ENCODE measurements at regions not wholly inside any gene's neighbourhood (a gene's known extent, or its start where the extent isn't known, plus 50 kb on each side); places are given as distances from the start of the nearest gene placed in this dataset.
"Not testable (repeated sequence)": the region's sequence is repeated elsewhere in the genome, so short reads cannot be mapped to it uniquely, and the experiment has no call there.

DNA sequence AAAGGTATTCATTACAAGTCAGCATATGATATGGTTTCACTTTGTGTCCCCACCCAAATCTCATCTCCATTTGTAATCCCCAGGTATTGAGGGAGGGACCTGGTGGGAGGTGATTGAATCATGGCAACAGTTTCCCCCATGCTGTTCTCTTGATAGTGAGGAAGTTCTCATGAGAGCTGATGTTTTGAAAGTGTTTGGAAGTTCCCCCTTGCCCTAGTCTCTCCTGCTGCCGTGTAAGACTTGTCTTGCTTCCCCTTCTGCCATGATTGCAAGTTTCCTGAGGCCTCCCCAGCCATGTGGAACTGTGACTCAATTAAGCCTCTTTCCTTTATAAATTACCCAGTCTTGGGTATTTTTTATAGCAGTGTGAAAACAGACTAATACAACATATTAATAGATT lies 213.7 kb upstream of the ADRA1D start:
- DNase-seq: not testable (repeated sequence)

- DNase-seq: no peak
Observed at GRCh38 chr20:4459081-4459480, 210.0 kb upstream of the ADRA1D start.

DNA sequence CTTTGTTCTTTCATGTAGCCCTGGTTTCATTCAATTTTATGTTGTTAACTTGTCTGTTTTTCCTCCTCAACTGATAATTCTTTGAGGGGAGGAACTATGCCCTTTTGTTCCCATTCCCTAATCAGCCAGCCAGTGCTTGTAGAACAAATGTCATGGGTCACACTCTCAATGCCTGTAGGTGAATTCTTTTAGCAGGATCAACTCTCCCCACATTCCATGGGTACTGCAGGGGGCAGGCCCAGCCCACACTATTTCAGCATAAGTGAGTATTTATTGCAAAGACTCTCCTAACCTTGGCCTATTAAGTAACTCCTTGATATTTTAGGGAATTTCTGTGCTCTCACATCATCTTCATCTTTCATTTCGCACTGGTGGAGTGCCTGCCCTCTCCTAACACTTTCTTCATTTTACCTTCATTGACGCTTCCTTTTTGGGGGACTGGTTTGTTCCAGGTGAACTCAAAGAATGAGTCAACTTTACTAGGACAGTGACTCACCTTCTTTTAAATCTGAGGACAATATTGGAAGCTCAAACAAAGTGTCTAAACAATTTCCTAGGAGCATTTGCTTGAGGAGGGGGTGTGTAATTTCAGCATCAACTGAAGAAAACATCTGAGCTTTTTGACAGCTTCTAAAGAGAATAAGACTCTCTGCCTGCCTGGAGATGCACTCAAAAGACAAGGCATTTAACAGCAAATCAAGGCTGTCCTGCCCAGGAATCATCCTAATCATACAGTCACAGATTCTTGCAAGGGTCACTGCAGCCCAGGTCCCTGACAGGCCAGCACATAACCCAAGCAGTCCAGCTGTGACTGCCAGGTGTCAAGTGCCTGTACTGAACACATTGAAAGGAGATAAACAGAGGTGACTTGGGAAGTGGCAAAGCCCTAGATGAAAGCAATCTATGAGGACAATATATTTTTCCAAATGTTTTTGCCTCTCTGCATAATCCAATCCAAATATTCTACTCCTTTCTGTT lies 208.8 kb upstream of the ADRA1D start:
- DNase-seq: no peak

GRCh38 chr20:4455996-4456395 lies 206.9 kb upstream of the ADRA1D start:
- no peak for DNase-seq

GRCh38 chr20:4455301-4455701 lies 206.2 kb upstream of the ADRA1D start:
- no peak for DNase-seq

DNA sequence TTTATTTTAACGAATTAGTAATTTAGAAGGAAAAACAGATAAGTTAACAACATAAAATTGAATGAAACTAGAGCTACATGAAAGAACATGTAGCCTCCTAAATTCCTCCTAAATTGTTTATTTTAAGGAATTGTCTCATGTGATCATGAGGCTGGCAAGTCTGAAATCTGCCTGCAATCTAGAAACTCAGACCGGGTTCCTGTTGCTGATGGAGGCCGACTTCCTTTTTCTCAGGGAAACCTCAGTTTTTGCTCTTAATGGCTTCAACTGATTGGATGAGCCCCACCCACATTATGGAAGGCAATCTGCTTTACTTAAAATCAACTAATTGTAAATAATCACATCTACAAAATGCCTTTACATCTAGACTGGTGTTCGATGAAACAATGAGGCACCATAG lies 205.0 kb upstream of the ADRA1D start:
- no peak for DNase-seq

- no peak for DNase-seq
Observed at GRCh38 chr20:4453359-4453758, 204.3 kb upstream of the ADRA1D start.

DNA sequence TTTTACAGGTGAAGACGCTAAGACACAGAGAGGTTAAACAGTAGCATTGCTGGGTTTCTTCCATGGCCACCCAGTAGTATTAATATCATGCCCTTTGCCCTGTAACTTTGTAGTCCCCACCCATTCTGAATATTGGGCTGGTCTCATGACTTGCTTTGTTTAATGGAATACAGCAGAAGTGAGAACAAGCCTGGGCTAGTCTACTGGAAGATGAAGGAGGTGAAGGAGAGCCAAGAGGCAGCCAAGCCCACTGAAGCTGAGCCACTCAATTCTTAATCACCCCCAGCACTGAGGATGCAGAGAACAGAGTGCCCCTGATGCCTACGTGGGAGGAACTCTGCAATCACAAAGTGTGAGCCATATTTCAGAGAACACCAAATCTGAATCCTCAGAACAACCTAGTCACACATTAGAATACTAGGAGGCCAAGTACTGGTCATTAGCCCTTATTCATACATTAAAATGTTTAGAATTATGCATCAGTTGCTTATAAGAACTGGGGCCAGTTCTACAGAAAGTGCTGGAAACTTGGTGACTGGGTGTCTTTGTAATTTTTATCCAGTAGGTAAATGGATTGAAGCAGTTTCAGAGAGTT lies 202.5 kb upstream of the ADRA1D start:
- no peak for DNase-seq

DNA sequence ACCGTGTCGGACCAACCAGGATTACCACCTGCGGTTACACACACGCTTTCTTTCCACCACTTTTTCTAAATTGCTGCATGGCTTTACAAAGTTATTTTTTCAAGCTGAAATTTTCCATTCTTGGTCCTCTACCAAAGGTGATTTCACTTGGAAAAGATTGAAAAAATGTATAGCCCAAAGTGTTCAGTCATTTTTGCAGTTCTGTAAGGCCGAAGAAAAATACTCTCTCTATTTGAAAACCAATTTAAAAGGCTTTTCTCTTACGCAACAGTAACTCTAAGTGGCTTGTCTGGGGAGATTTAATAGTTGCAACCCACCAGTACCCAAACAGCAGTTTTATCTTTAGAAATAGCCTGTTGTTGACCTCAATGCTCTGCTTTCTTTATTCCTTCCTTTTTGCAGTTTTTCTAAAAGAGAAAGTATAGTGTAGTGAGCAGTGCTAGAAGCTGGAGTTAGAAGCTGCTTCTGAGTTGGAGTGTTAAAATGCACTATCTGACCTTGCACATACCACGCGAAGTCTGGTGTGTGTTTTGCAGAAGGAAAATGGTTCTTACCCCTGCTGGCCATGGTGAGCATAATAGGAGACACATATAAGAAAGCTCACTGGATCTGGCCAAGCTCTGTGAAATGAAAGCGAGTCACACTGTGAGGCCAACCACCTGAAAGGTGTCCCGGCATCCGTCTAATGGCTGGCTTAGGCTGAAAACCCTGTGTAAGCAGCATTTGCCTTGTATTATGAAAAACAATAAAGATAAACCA lies 201.0 kb upstream of the ADRA1D start:
- DNase-seq: no peak

DNA sequence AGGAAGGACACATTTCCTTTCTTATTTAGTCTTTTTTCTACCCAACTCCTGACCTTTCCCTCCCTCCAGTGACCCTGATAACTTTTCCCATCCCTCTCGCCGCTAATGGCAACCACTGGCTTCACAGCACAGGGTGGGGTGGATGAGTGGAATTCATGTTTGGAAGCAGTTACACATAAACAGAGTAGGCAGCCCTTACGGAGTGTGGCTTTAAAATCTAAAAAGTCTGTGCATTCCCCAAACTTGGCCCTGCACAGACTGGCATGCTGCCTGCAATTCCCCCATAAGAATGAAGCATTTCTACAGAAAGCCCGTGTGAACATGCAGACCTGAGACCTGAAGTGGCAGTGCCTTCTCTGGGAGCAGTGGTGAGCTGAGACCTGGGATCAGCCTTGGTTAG lies 196.7 kb upstream of the ADRA1D start:
- no peak for DNase-seq

- DNase-seq: no peak
Observed at GRCh38 chr20:4445331-4445730, 196.2 kb upstream of the ADRA1D start.

- no peak for DNase-seq
Observed at GRCh38 chr20:4444404-4444803, 195.3 kb upstream of the ADRA1D start.

DNA sequence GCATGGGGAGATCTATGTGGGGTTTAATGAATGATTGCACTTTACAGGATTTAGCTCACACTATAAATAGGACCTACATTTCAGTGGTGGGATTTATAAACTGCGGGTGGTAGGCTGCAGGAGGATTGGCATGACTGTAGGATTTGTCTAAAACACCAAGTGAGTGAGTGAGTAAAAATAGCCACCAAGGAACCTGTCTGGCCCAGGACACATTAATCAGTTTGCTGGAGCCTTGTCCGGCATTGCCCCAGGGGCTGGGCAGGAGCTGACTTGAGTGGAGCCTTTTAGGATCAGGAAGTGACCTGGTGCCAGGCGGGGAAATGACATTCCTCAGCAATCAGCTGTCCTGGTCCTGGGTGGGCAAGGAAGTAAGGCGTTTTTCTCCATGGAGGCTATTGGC lies 193.9 kb upstream of the ADRA1D start:
- DNase-seq: no peak

GRCh38 chr20:4441871-4442270 lies 192.8 kb upstream of the ADRA1D start:
- no peak for DNase-seq

GRCh38 chr20:4441191-4441590 lies 192.1 kb upstream of the ADRA1D start:
- no peak for DNase-seq

DNA sequence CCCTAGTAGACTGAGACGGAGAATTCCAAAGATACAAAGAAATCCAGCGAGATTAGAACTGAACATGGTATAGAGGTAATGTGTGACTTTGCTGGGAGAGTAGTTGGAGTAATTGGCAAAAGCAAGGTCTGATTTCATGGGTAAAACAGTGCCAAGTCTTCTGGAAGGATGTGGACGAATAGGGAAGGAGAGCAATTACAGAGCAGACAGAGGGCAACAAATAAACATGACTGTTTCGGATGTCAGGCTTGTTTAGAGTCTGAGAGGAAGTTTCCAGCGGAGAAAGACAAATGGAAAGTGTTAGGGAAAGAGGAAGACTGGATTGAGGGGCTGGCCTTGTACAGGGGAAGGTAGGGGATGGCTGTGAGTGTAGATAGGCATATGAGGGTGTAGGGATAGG lies 190.4 kb upstream of the ADRA1D start:
- no peak for DNase-seq

GRCh38 chr20:4437131-4437530 lies 188.0 kb upstream of the ADRA1D start:
- no peak for DNase-seq

DNA sequence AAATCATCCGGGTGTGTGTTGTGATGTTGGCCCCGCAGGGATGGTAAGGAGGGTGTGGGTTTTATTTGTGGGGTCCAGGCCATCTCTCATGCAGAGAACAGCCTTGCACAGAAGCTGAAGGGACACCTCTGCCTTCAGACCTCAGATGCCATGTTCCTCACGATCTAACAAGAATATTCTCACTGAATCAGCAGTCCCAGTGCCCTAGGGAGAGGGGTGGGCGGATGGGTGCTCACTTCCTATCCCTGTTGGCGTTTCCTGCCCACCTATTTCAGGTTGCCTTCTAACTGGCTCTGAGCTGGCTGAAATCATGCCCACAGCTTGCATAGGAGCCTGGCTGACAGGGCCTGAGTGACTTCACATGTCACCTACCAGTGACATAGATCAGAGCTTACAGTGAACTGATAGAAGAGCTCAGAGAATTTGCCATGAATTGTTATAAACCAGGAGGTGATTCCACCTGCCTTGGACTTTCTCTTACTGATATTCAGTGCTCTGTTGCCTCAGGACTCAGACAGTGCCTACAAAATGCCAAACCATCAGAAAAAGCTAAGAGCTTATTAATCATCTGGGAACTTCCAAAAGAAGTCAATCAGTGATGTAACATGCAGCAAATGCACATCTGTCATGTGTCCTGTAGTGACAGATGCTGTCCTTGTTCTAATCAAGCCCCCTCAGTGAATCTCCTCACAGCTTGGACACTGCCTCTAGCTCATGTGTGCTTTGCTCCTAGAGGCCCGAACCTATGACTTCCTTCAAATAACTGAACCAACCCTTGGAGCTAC lies 186.8 kb upstream of the ADRA1D start:
- no peak for DNase-seq

DNA sequence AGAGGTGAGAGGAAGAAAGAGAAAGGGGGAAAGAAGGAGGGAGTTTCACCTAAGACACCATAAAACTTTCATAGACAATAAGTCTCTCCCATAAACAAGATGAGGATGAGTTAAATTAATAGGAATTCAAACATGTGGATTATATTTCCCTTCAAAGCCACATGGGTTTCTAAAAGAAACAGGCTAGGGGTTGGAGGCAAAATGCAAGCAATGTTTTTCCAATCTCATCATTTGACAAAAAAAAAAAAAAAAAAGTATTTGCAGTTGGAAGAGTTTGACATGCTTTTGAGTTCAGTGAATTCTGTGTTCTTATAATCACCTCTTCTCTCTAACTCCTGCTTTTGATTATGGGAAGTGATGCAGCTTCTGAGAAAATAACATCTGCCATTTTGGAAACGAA lies 186.1 kb upstream of the ADRA1D start:
- DNase-seq: no peak

DNA sequence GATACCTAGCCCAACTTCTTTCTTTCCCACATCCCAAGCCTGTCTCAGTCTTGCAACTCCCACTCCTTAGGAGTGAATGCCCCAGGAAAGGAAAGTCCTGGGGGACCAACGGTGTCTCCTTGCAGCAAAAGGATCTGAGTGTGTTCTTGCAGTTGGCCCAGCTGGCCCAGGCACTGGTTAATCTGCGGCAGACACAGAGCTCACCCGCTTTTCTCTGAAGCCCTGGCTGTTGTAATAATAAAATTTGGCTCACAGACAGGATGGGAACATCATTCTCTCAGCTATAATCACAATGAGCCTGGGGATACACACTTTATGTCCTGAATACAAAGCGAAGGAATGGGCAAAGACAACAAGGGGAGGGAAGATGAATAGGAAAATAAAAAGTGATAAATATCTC lies 185.6 kb upstream of the ADRA1D start:
- no peak for DNase-seq

DNA sequence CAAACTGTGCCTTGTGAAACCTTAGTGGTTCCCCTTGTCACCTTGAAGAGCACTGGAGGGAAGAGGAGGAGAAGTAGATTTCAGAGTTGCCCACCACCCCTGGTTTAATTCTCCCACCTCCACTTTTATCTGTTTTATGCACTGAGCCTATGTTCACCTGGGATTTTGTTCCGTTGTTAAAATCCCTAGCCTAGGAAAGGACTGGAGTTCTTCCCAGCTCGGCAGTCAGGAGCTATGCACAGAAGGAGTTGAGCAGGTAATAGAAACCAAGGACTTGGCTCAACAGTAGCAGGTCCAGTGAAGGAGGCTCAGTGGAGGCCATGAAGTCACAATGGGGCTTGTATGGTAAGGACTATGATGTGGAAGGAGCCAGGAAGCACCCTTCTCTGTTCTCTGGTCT lies 182.4 kb upstream of the ADRA1D start:
- DNase-seq: no peak

- not testable (repeated sequence) for DNase-seq
Observed at GRCh38 chr20:4430826-4431225, 181.7 kb upstream of the ADRA1D start.

Data from activated CD4-positive, alpha-beta T cell treated with anti-CD3 and anti-CD28 coated beads, Interleukin-2, amount 50 U/mL, for 16 hours (primary cell).